Liver (tissue), 8 donors: ENCODE measurements at regions not wholly inside any gene's neighbourhood (a gene's known extent, or its start where the extent isn't known, plus 50 kb on each side); places are given as distances from the start of the nearest gene placed in this dataset.

ENCODE experiments used
- DNase-seq: peaks from one replicate; pipeline ENCODE4 v3.0.0-alpha.2; 2017; ENCODE audit warnings: low spot score
- H3K27ac ChIP-seq, 2 donors: one replicate each; pipeline ENCODE4 v1.7.0; 2013; ENCODE audit warnings: inconsistent platforms in 2 of 2, low read length in 2 of 2, control low read depth in 1 of 2, low read depth in 1 of 2, mild to moderate bottlenecking in 1 of 2
- H3K27me3 ChIP-seq, 4 donors: one replicate each; pipeline versions ENCODE4 v1.6.1 to v1.7.0; 2013; ENCODE audit warnings: low read length in 3 of 4, inconsistent platforms in 1 of 4, mild to moderate bottlenecking in 1 of 4, moderate library complexity in 1 of 4; ENCODE audit not compliant: control insufficient read depth in 4 of 4, insufficient read depth in 4 of 4
- H3K36me3 ChIP-seq, 4 donors: one replicate each; pipeline versions ENCODE4 v1.6.1 to v1.7.0; 2013; ENCODE audit warnings: low read length in 3 of 4, mild to moderate bottlenecking in 3 of 4, low read depth in 1 of 4, moderate library complexity in 1 of 4; ENCODE audit not compliant: control insufficient read depth in 4 of 4, insufficient read depth in 3 of 4
- H3K4me1 ChIP-seq, 4 donors: one replicate each; pipeline versions ENCODE4 v1.6.1 to v1.7.0; 2013; ENCODE audit warnings: low read length in 3 of 4, mild to moderate bottlenecking in 3 of 4, moderate library complexity in 1 of 4; ENCODE audit not compliant: control insufficient read depth in 4 of 4, insufficient read depth in 4 of 4
- H3K4me3 ChIP-seq, 3 donors: one replicate each; pipeline versions ENCODE4 v1.6.1 to v1.7.0; 2013; ENCODE audit warnings: low read length in 3 of 3, control low read depth in 1 of 3, low read depth in 1 of 3, mild to moderate bottlenecking in 1 of 3
- H3K9ac ChIP-seq, 2 donors: one replicate each; pipeline ENCODE4 v1.7.0; 2013; ENCODE audit warnings: low read length in 2 of 2, mild to moderate bottlenecking in 2 of 2, moderate library complexity in 2 of 2, control low read depth in 1 of 2, low read depth in 1 of 2
- H3K9me3 ChIP-seq, 4 donors: one replicate each; pipeline versions ENCODE4 v1.6.1 to v1.7.0; 2013; ENCODE audit warnings: low read length in 3 of 4; ENCODE audit not compliant: control insufficient read depth in 4 of 4
- ATF3 ChIP-seq: IDR thresholded peaks from 2 replicates; pipeline ENCODE4 v1.6.1; 2016; ENCODE audit warnings: antibody characterized with exemption
- CTCF ChIP-seq: fragments of 150-350 bp; IDR thresholded peaks from 2 replicates; pipeline ENCODE4 v1.5.1; 2017; ENCODE audit warnings: improper control_type of control experiment, low read depth, low read length; ENCODE audit not compliant: missing input control
- EGR1 ChIP-seq, 2 donors: IDR thresholded peaks; 2 replicates each; pipeline ENCODE4 v1.6.1; 2016 to 2018; ENCODE audit warnings: antibody characterized with exemption in 2 of 2, low read depth in 2 of 2
- FOXA1 ChIP-seq: IDR thresholded peaks from 2 replicates; pipeline ENCODE4 v1.6.1; 2016; ENCODE audit warnings: antibody characterized with exemption
- FOXA2 ChIP-seq: IDR thresholded peaks from 2 replicates; pipeline ENCODE4 v1.6.1; 2016; ENCODE audit warnings: antibody characterized with exemption
- GABPA ChIP-seq, 2 donors: IDR thresholded peaks in 1 of 2; conservative IDR thresholded peaks in 1 of 2; 2 replicates each; pipeline ENCODE4 v1.6.1; 2016; ENCODE audit warnings: antibody characterized with exemption in 2 of 2, mild to moderate bottlenecking in 1 of 2, moderate library complexity in 1 of 2
- HNF4A ChIP-seq, 2 donors: conservative IDR thresholded peaks; 2 replicates each; pipeline ENCODE4 v1.6.1; 2016; ENCODE audit warnings: antibody characterized with exemption in 2 of 2, mild to moderate bottlenecking in 2 of 2
- HNF4G ChIP-seq: IDR thresholded peaks from 2 replicates; pipeline ENCODE4 v1.6.1; 2016; ENCODE audit warnings: antibody characterized with exemption
- JUND ChIP-seq, 2 donors: IDR thresholded peaks; 2 replicates each; pipeline ENCODE4 v1.6.1; 2016; ENCODE audit warnings: antibody characterized with exemption in 2 of 2
- MAX ChIP-seq: IDR thresholded peaks from 2 replicates; pipeline ENCODE4 v1.6.1; 2016; ENCODE audit warnings: antibody characterized with exemption
- NR2F2 ChIP-seq: IDR thresholded peaks from 2 replicates; pipeline ENCODE4 v1.6.1; 2016; ENCODE audit warnings: antibody characterized with exemption
- RAD21 ChIP-seq, 2 donors: IDR thresholded peaks; 2 replicates each; pipeline ENCODE4 v1.6.1; 2016; ENCODE audit warnings: antibody characterized with exemption in 2 of 2, mild to moderate bottlenecking in 2 of 2
- REST ChIP-seq: IDR thresholded peaks from 2 replicates; pipeline ENCODE4 v1.6.1; 2016; ENCODE audit warnings: antibody characterized with exemption, mild to moderate bottlenecking
- RXRA ChIP-seq, 2 donors: IDR thresholded peaks; 2 replicates each; pipeline ENCODE4 v1.6.1; 2017 to 2018; ENCODE audit warnings: antibody characterized with exemption in 2 of 2, mild to moderate bottlenecking in 1 of 2
- SP1 ChIP-seq: IDR thresholded peaks from 2 replicates; pipeline ENCODE4 v1.6.1; 2018; ENCODE audit warnings: antibody characterized with exemption, mild to moderate bottlenecking
- TAF1 ChIP-seq: conservative IDR thresholded peaks from 2 replicates; pipeline ENCODE4 v1.6.1; 2016; ENCODE audit warnings: antibody characterized with exemption, mild to moderate bottlenecking
- YY1 ChIP-seq: IDR thresholded peaks from 2 replicates; pipeline ENCODE4 v1.6.1; 2016; ENCODE audit warnings: antibody characterized with exemption, mild to moderate bottlenecking
- ZBTB33 ChIP-seq: IDR thresholded peaks from 2 replicates; pipeline ENCODE4 v1.6.1; 2016; ENCODE audit warnings: antibody characterized with exemption
- WGBS: extraction: QIAGEN DNeasy Blood & Tissue Kit; methylation state at CpG from one replicate; pipeline ENCODE4 v1.1.7; 2013; 5-methylcytosine and 5-hydroxymethylcytosine counted together
- donor health status: healthy.
- donor health status: healthy.
- donor health status: healthy.
- donor health status: healthy.
- donor health status: healthy.

GRCh38 chr7:138243836-138244235, 167.6 kb downstream of the AKR1D1 start:
- 65% methylated on average over 1 of the region's 1 CpG for WGBS
- Histone ChIP-seq H3K27me3 (no peaks in the 10 kb centered on the region), H3K4me3 (no peak overlapping the region), H3K9ac (no peak overlapping the region), H3K4me1 (peaks cover 2 to 20% (median 11%) of the 10 kb centered on the region in 4 donors), H3K9me3 (peaks cover 0 to 5% (median 2%) of the 10 kb centered on the region in 4 donors), H3K36me3 (no peaks in the 10 kb centered on the region), H3K27ac (peak overlapping the region; percentile 51 to 66)
- no peak for TF ChIP-seq HNF4G
- TF ChIP-seq TAF1, result no peak
- TF ChIP-seq GABPA (IDR thresholded peaks at IDR 0.05 in 1 of 2, conservative IDR thresholded peaks at IDR 0.05 in 1 of 2), result no peak
- no peak for TF ChIP-seq NR2F2
- TF ChIP-seq MAX, result no peak
- TF ChIP-seq SP1, result no peak
- TF ChIP-seq EGR1 (IDR thresholded peaks at IDR 0.05; ENCODE audit: low read depth in 2 of 2), result no peak
- no peak for TF ChIP-seq RXRA (IDR thresholded peaks at IDR 0.05)
- TF ChIP-seq CTCF, result no peak
- no peak for TF ChIP-seq YY1
- no peak for TF ChIP-seq JUND (IDR thresholded peaks at IDR 0.05)
- TF ChIP-seq FOXA1, result no peak
- no peak for TF ChIP-seq RAD21 (IDR thresholded peaks at IDR 0.05)
- no peak for TF ChIP-seq FOXA2
- no peak for TF ChIP-seq REST
- no peak for TF ChIP-seq ATF3
- TF ChIP-seq ZBTB33, result no peak
- TF ChIP-seq HNF4A (conservative IDR thresholded peaks at IDR 0.05), result no peak
- DNase-seq, result no peak
